Right ventricle myocardium superior (tissue), 1 donor: ENCODE measurements at regions not wholly inside any gene's neighbourhood (a gene's known extent, or its start where the extent isn't known, plus 50 kb on each side); places are given as distances from the start of the nearest gene placed in this dataset.

Source experiments
- ATAC-seq: fragments of 200-7000 bp; cut with Tn5 transposase; one replicate; pipeline ENCODE4 v1.9.1; 2020; ENCODE audit warnings: mild to moderate bottlenecking; ENCODE audit not compliant: poor library complexity
- DNase-seq: peaks from one replicate; pipeline ENCODE4 v3.0.0-alpha.2; 2020
- intact Hi-C: fragments of 100-400 bp; cut with DNase I; formaldehyde crosslinking; loops from one replicate; pipeline ENCODE4 v1.11.2; 2022
- donor health status: DM: no; HTN: yes; CAD: no; lungs with severe emphysema.

DNA sequence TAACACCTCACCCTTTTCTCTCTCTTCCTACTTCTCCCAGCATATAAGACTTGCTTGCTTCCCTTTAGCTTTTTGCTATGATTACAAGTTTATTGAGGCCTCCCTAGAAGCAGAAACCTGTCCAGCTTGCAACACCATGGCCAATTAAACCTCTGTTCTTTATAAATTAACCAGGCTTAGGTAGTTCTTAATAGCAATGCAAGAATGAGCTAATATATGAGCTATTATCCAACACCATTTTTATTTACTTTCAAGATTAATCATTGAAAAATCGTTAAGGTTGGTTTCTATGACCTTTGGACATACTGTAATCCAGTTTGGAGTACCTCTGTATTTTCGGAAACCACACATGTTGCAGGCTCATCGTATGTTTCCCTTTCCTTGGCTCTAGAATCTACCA is 643.1 kb downstream of the ZPLD1 start:
- no peak for DNase-seq
- intact Hi-C loops = no loop called here
- no peak for ATAC-seq

DNA sequence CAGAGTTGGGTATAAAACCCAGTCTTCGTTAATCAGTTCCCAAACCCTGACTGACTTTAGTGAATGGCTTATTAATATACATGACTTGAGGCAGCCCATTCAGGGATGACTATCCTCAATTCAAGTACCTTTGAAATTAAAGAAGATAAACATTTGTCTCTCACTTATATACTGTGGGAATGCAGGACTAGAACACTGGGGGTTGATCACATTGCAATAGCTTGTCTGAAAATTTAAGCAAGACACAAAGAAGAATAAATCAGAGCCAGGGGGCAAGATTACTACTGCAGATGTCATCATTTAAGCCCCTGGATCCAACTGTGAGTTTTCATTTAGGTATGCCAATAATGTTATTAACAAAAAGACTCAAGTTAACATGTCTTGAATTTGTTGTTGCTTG is 647.7 kb downstream of the ZPLD1 start:
- no peak for ATAC-seq
- intact Hi-C loops = no loop called here
- no peak for DNase-seq

DNA sequence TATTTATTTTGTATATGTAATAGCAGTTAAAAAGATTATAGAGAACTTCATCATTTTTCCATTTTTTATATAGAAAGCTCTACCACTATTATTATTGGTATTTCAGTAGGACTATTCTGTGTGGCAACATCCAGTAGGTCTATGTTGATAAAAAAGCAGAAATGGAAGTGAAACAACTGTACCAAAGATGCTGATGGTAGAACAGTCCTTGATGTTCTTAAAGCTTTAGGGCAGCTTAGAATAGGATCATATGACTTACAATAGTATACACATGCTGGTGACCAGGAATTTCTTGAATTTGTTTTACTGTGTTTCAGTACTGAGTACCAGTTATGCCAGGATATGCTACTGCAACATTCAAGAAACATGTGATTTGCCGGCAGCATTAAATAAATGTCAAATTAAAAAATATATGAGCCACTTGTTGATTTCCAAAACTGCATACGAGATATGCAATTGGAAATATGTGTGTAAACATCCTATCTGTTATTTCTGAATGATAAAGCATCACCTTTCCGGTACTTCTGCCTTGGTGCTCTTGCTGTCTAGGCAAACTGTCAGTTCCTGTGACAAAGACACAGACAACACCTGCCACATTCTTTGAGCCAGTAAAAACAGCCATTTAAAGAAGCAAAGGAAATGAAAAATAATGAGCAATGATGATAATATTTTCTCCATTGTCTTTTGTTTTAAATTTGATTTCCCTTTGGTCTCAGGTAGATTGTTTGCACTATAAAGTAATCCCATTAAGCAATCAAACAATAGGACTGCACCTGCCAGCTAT is 649.2 kb downstream of the ZPLD1 start:
- DNase-seq = no peak
- intact Hi-C loops = no loop called here
- ATAC-seq = no peak

DNA sequence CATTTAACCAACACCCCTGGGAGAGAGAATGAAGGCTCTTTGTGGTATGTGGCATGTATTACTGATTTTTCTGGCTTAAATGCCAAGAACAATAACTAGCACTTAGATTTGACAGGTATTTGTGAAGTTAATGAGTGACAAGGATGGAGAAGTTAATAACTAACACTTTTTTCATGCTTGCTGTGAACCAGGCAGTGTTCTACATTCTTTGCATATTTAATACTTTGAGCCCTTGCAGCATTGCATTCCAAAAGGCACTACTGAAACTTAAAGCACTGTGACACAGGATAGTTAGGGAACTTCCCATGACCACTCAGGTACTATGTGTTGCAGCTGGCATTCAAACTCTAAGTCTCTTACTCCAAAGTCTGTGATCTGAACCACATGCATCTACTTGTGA is 650.6 kb downstream of the ZPLD1 start:
- intact Hi-C loops = no loop called here
- ATAC-seq (no peak), DNase-seq (no peak)

DNA sequence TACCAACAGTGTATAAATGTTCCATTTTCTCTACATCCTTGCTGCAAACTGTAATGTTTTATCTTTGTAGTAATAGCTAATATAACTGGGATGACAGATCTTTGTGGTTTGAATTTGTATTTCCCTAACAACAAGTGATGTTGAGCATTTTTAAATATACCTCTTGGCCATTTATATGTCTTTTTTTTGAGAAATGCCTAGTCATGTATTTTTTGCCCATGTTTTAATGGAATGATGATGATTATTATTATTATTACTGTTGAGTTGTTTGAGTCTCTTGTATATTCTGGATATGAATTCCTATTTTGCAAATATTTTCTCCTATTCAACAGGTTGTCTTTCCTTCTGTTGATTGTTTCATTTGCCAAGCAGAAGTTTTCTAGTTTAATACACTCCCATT is 654.9 kb downstream of the ZPLD1 start:
- intact Hi-C loops = no loop called here
- ATAC-seq = no peak
- no peak for DNase-seq

DNA sequence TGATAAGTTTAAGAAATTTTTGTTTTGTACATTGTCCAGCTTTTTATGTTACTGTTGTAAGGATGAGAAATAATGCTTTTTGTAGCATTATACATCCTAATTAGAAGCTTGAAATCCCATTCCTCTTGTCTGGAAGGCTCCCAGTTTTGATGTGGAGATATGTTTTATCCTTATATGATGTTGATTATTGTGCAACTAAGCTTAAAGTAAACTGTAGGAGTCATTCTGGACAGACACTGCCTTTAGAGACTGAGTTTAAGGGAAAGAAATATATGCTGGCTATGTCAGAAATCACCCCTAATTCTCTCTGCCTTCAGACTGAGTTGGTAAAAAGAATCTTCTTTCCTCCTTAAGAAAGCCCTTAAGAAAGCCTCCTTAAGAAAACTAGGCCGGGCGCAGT is 670.4 kb downstream of the ZPLD1 start:
- DNase-seq (no peak), ATAC-seq (no peak)
- intact Hi-C loops = no loop called here

DNA sequence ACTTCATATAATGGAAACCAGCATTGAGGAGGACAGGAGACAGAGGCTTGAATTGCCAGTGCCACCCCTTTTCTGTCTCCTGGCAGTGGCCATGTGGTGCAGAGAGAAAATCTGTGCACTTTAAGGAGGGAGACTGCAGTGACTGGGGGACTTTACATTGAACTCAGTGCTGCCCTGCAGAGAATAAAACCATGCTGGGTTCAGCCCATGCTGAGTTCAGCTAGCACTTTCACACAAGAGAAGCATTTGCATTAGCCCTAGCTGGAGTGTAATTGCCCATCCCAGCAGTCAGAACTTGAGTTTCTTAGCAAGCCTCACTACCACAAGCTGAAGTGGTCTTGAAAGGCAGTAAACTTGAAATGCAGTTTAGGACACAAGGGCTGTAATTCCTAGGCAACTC is 677.5 kb downstream of the ZPLD1 start:
- intact Hi-C loops = no loop called here
- ATAC-seq = no peak
- no peak for DNase-seq

DNA sequence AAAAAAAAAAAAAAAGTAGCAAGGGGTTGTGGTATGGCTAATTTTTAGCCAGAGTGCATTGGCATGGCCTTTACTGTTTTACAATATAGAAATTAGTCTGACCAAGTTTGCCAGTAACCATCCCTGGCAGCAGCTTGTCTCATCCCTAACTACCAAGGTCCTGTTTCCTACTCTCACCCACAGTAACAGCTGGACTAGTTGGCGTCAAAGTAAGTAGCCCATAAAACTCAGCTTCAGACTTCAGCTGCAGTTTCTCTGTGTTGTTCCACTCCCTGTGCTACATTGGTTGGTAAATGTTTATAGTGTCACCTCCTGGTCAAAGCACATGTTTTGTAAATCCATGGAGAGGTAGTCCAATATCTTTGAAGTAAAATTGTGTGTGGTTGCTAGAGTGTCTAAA is 691.3 kb downstream of the ZPLD1 start:
- DNase-seq (no peak), ATAC-seq (no peak)
- intact Hi-C loops = no loop called here

DNA sequence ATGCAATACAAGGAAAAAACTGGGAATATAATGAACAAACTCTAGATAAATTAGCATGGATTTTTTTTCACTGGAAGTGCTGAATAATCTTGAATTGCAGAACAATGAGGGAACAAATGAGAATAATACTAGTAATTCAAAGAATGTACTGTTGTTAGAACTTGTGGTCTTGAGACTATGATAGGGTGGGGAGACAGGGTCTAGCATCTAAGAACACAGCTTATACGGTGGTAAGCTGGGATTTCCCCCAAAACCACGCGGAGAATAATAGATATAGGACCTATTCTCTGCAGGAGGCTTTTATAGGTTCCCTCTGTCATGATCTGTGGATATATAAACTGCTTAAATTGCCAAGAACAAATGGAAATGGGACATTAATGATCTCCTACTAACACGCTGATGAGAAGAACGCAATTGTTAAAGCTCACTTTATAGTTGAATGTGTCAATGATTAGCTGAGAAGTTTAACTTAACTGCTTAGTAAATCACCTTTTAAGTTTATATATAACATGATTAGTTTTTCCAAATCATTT is 692.3 kb downstream of the ZPLD1 start:
- intact Hi-C loops = no loop called here
- DNase-seq (no peak), ATAC-seq (no peak)

DNA sequence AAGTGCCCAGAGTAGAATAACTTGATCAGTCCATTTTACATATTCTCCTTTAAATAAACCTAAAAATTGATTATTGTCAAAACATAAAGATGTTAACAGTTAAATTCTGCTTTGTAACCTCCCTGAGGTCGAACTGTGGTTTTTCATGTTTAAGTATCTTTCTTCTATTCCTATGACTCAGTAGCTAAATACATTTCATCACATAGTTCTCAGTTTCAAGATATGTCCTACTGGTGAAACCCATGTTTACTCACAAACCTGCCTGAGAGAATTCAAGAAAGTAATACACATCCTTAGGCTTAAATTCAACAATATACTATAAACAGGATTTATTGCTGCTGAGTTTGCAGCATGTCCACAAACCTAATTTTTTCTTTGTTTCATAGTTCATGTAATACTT is 692.9 kb downstream of the ZPLD1 start:
- DNase-seq = no peak
- no peak for ATAC-seq
- intact Hi-C loops = no loop called here

DNA sequence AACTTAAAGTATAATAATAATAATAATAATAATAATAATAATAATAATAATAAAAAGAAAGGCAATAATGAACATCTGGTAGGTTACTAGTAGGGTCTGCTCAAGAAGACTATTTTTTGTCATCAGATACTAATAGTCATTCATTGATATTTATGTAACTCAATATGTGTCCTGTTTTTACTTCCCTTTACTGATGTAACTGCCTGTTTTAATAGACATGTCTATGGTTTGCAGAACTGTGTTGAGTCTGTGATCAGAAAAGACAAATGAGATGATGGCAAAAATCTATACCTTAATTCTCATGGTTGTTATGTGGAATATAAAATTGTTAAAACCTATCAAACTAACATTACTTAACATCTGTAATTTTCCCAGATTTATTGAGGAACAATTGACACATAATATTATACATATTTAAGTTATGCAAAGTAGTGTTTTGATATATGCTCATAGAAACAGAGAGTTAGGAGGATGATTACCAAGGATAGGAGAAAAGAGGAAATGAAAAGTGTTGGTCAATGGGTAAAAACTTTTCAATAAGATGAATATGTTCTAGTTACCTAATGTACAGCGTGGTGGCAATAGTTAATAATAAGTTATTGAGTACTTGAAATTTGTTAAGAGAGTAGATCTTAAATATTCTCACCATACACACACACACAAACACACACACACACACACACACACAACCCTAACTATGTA is 699.4 kb downstream of the ZPLD1 start:
- DNase-seq (no peak), ATAC-seq (no peak)
- intact Hi-C loops = no loop called here

DNA sequence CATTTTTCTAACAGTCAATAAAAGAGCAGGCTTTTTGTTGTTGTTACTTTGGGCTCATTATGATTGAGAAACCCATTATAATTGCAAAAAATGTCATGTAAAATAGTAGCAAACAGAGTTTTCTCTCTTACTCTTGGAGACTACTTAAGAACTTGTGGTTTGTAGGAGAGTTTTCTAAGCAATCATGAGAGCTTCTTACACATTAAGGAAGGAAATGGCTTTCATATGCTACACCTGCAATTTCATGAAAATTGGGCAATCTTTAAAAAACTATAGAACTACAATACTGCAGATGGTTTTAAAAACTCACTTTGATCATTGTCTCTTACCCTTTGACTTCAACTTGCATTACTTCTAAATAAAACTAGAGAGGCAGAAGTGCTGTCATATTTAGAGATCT is 701.8 kb downstream of the ZPLD1 start:
- ATAC-seq = no peak
- intact Hi-C loops = no loop called here
- no peak for DNase-seq

DNA sequence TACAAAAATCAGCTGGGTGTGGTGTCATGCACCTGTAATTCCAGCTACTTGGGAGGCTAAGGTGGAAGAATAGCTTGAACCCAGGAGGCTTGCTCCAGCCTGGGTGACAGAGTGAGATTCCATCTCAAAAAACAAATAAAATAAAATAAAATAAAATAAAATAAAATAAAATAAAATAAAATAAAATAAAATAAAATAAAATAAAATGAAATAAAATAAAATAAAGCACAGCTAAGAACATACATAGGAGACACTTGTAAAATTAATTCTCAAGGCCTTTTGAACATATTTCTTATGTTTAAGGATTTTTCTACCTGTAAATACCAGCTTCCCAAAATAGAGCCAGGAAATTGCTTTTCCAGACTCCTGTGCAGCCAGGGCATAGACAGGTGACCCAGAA is 703.0 kb downstream of the ZPLD1 start:
- intact Hi-C loops = no loop called here
- ATAC-seq = no peak
- DNase-seq = no peak

DNA sequence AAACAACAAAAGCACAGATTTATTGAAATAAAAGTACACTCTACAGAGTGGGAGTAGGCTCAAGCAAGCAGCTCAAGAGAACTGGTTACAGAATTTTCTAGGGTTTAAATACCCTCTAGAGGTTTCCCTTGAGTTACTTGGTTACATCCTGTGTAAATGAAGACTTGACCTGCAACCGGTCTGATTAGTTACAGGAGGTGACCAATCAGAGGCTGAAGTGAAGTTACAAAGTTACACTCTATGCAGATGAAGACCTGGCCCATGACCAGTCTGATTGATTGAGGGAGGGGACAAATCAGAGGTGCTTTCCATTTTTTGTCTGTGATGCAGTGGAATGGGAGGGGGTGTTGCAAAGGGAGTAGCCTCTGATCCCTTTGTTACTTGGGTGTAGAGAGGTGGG is 723.4 kb downstream of the ZPLD1 start:
- intact Hi-C loops = no loop called here
- DNase-seq (no peak), ATAC-seq (no peak)

DNA sequence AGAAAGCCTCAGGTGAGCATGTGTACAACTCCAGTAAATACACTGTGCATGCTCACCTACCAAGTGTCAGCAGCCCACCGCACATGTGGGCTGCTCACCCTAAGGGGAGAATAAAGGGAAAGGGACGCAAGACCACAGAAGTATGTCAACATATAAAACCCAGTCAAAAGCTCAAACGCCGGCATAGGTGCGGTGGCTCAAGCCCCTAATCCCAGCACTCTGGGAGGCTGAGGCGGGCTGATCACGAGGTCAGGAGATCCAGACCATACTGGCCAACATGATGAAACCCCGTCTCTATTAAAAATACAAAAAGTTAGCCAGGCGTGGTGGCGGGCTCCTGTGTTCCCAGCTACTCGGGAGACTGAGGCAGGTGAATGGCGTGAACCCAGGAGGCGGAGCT is 732.1 kb downstream of the ZPLD1 start:
- ATAC-seq (no peak), DNase-seq (no peak)
- intact Hi-C loops = no loop called here

DNA sequence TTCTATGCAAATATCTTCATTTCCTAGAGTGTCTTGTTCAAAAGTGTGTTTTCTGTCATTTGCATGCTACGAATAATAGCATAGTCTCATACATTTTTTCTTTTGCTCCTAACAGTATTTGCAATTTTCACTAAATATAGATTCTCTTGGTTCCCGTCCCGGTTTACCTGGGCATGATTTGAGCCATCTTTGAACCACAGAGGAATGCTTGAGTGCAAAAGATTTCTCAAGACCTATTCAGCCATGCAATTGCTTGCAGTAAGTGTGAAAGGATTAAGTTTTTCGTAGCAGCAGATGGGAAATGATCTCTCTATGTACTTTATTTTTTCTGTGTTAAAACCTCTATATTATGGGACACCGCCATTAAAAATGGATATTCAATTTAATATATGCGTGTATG is 733.0 kb downstream of the ZPLD1 start:
- intact Hi-C loops = no loop called here
- ATAC-seq = no peak
- DNase-seq = no peak

DNA sequence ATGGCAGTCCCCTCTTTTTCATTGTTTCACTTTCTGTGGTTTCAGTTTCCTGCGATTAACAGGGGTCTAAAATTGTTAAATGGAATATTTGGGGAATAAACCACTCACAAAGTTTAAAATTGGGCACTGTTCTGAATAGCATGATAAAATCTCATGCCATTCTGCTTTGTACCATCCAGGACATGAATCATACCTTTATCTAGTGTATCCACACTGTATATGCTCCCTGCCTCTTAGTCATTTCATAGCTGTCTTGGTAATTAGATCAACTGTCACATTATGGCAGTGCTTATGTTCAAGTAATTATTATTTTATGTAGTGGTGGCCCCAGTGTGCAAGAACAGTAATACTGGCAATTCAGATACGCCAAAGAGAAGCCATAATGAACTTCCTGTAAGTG is 734.5 kb downstream of the ZPLD1 start:
- DNase-seq (no peak), ATAC-seq (no peak)
- intact Hi-C loops = no loop called here

DNA sequence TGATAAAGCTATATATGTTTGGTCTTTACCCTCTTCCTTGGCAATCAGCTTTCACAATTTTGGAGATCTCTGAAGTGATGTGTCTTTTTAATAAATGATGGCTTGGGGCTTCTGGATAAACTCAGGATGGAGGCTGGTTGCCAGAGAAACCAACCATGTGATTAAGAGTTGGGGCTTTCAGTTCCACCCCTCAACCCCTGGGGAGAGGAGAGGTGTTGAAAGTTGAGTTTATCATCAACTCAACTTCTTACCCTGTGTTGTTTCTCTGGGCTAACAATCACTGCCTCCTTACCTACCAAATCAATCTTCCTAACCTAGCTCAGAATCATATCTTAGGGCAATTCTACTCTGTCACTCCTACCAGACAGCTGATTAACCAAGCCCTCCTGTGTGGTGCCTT is 735.8 kb downstream of the ZPLD1 start:
- DNase-seq (no peak), ATAC-seq (no peak)
- intact Hi-C loops = no loop called here

DNA sequence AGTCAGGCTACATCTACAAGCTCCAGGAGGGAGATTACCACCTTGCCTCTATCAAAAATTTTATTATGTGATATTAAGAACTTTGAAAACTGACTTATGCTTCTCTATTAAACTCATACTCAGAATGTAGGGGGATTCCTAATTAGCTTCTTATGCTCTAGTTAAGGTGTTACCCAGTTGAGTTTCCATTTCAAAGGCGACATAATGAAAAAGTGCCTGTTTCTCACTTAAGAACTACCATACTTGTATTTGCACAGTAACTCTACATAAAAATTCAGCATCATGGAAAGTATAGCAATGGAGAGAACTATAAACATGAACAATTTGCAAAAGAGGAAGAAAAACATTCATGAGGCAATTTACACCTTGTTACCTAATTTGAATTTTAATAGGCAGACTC is 739.1 kb downstream of the ZPLD1 start:
- ATAC-seq (no peak), DNase-seq (no peak)
- intact Hi-C loops = no loop called here

DNA sequence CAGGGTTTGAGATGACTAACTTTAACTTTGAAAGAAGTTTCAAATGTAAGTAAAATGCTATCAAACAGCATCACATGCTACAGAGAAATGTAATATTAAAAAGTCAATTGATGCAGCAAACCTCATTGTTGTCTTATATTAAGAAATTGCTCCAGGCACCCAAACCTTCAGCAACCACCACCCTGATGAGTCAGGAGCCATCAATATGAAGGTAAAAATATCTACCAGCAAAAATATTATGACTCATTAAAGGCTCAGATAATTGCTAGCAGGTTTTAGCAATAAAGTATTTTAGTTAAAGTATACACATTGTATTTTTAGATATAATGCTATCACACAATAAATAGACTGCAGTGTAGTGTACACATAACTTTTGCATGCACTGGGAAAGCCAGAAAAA is 746.3 kb downstream of the ZPLD1 start:
- ATAC-seq = no peak
- intact Hi-C loops = no loop called here
- no peak for DNase-seq

DNA sequence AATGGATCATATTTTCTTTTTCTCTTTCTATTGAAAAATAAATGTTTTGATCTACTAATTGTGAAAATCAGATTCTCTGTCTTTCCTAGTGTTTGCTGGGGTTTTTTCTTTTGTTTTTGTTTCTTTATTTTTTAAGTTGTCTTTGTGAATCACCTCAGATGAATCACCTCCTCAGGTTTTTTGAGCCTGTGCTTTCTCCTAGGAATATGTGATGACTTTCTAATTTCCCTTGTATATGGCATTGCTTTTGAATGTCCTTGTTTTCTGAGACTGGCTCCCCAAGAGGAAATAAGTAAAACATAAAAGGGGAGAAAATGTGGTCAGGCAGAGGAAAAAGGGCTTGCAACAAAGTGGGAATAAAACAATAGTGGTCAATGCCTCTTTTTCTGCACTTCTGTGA is 750.0 kb downstream of the ZPLD1 start:
- no peak for ATAC-seq
- intact Hi-C loops = no loop called here
- DNase-seq = no peak
